ENCODE measurements at regions not wholly inside any gene's neighbourhood (a gene's known extent, or its start where the extent isn't known, plus 50 kb on each side); places are given as distances from the start of the nearest gene placed in this dataset.

DNA sequence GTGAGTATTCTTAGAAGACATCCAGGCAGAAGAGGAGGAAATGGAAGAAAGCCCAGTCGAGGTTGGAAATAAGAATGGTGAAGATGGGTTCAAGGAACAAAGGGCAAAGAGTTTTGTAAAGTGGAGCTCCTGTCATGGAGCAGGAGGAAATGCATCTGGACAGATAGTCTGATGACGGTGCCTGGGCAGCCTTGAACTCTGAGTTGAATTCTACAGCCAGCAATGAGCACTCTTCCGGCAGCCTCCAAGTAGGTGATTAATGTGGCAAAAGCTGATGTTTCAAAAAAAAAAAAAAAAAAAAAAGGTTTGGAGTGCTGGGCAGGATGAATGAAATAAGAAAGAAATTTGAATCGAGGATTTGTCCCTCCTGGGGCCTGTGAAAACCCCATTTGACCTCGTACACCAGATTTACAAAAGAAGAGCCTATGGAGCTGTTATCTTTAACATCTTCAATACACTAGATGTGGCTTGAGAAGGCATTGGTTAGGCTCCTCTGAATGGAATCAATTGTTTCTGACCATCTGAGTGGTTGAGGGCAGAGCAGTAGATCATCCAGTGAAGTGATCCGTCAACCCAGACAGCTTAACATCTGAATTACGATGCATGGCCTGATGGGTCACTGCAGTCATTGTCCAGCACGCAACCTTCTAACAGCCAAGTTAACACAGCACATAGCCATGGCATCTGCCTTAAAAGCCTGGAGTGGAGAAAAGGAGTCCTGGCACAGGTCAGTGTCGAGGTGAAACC is 449.7 kb downstream of the TXNL1 start (continued):
- TF ChIP-seq, protein P1, sequence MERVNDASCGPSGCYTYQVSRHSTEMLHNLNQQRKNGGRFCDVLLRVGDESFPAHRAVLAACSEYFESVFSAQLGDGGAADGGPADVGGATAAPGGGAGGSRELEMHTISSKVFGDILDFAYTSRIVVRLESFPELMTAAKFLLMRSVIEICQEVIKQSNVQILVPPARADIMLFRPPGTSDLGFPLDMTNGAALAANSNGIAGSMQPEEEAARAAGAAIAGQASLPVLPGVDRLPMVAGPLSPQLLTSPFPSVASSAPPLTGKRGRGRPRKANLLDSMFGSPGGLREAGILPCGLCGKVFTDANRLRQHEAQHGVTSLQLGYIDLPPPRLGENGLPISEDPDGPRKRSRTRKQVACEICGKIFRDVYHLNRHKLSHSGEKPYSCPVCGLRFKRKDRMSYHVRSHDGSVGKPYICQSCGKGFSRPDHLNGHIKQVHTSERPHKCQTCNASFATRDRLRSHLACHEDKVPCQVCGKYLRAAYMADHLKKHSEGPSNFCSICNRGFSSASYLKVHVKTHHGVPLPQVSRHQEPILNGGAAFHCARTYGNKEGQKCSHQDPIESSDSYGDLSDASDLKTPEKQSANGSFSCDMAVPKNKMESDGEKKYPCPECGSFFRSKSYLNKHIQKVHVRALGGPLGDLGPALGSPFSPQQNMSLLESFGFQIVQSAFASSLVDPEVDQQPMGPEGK (tag by site-specific recombination; IDR thresholded peaks at IDR 0.05) = no peak

DNA sequence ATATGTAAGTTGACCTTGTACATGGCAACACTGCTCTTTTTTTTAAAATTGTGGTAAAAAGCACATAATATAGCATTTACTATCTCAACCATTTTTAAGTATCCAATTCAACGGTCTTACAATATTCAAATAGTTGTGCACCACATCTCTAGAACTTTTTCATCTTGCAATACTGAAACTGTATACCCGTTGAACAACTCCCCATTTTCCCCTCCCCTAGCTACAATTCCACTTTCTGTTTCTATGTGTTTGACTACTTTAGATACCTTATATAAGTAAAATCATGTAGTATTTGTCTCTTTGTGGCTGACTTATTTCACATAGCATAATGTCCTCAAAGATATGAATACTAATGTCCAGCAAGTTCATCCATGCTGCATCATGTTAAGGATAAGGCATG is 452.1 kb downstream of the TXNL1 start:
- POLR2A ChIA-PET = no interaction called here
- Histone ChIP-seq H3K27ac (ENCODE audit: extremely low read depth, low read depth, low read length) (no peak overlapping the region), H3K4me1 (ENCODE audit: control insufficient read depth, insufficient read depth, low read length) (no peaks in the 10 kb centered on the region), H3K36me3 (ENCODE audit: control insufficient read depth in 2 of 2, insufficient read depth in 1 of 2, low read length in 2 of 2) (no peaks in the 10 kb centered on the region), H3K4me3 (ENCODE audit: low read depth, low read length) (no peak overlapping the region), H3K9me3 (ENCODE audit: control insufficient read depth, insufficient read depth, low read depth, low read length) (no peaks in the 10 kb centered on the region; the same call in 1 of the 2 replicates)
- CTCF ChIA-PET = interaction anchor here (0.5 to 0.6 kb wide), 2 partner anchors 374 to 669 kb away, joined by 3 to 4 read pairs; no protein-coding TSS in a partner anchor
- TF ChIP-seq ZFP69B (tag by site-specific recombination; IDR thresholded peaks at IDR 0.05) = no peak
- TF ChIP-seq, protein P2, sequence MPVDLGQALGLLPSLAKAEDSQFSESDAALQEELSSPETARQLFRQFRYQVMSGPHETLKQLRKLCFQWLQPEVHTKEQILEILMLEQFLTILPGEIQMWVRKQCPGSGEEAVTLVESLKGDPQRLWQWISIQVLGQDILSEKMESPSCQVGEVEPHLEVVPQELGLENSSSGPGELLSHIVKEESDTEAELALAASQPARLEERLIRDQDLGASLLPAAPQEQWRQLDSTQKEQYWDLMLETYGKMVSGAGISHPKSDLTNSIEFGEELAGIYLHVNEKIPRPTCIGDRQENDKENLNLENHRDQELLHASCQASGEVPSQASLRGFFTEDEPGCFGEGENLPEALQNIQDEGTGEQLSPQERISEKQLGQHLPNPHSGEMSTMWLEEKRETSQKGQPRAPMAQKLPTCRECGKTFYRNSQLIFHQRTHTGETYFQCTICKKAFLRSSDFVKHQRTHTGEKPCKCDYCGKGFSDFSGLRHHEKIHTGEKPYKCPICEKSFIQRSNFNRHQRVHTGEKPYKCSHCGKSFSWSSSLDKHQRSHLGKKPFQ (tag by site-specific recombination; IDR thresholded peaks at IDR 0.05) = no peak
- no peak for TF ChIP-seq ZNF521 (tag by site-specific recombination; IDR thresholded peaks at IDR 0.05)
- no peak for TF ChIP-seq RBAK (tag by site-specific recombination; IDR thresholded peaks at IDR 0.05)

DNA sequence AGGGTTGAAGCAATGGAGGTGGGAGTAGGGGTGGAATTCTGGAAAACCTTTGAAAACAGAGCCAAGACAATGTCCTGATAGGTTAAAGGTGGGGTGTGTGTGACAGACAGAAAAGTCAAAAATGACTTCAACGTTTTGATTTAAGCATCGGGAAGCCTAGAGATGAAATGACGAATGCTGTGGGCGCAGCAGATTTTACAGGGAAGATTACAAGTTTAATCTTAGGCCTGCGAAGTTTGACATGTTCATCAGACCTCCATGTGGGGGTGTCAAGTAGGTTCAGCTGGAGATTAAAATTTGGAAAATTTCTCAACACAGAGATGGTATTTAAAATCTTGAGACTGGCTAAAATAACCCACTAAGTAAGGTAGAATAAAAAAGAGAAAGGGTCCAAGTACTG is 453.3 kb downstream of the TXNL1 start:
- CTCF ChIA-PET = no interaction called here
- Histone ChIP-seq H3K4me1 (ENCODE audit: control insufficient read depth, insufficient read depth, low read length) (no peaks in the 10 kb centered on the region), H3K27ac (ENCODE audit: extremely low read depth, low read depth, low read length) (no peak overlapping the region), H3K4me3 (ENCODE audit: low read depth, low read length) (no peak overlapping the region), H3K36me3 (ENCODE audit: control insufficient read depth in 2 of 2, insufficient read depth in 1 of 2, low read length in 2 of 2) (no peaks in the 10 kb centered on the region), H3K9me3 (ENCODE audit: control insufficient read depth, insufficient read depth, low read depth, low read length) (no peaks in the 10 kb centered on the region; the same call in 1 of the 2 replicates)
- POLR2A ChIA-PET = no interaction called here
- TF ChIP-seq, protein P3, sequence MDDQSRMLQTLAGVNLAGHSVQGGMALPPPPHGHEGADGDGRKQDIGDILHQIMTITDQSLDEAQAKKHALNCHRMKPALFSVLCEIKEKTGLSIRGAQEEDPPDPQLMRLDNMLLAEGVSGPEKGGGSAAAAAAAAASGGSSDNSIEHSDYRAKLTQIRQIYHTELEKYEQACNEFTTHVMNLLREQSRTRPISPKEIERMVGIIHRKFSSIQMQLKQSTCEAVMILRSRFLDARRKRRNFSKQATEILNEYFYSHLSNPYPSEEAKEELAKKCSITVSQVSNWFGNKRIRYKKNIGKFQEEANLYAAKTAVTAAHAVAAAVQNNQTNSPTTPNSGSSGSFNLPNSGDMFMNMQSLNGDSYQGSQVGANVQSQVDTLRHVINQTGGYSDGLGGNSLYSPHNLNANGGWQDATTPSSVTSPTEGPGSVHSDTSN (CRISPR knock-in tag; IDR thresholded peaks at IDR 0.05) = no peak
- no peak for TF ChIP-seq ZNF174 (tag by site-specific recombination; IDR thresholded peaks at IDR 0.05)
- TF ChIP-seq, protein P4, sequence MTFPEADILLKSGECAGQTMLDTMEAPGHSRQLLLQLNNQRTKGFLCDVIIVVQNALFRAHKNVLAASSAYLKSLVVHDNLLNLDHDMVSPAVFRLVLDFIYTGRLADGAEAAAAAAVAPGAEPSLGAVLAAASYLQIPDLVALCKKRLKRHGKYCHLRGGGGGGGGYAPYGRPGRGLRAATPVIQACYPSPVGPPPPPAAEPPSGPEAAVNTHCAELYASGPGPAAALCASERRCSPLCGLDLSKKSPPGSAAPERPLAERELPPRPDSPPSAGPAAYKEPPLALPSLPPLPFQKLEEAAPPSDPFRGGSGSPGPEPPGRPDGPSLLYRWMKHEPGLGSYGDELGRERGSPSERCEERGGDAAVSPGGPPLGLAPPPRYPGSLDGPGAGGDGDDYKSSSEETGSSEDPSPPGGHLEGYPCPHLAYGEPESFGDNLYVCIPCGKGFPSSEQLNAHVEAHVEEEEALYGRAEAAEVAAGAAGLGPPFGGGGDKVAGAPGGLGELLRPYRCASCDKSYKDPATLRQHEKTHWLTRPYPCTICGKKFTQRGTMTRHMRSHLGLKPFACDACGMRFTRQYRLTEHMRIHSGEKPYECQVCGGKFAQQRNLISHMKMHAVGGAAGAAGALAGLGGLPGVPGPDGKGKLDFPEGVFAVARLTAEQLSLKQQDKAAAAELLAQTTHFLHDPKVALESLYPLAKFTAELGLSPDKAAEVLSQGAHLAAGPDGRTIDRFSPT (tag by site-specific recombination; IDR thresholded peaks at IDR 0.05) = no peak
- TF ChIP-seq OSR2 (tag by site-specific recombination; IDR thresholded peaks at IDR 0.05) = no peak
- no peak for TF ChIP-seq ZNF560 (tag by site-specific recombination; IDR thresholded peaks at IDR 0.05; ENCODE audit: borderline replicate concordance)
- TF ChIP-seq, protein P5, sequence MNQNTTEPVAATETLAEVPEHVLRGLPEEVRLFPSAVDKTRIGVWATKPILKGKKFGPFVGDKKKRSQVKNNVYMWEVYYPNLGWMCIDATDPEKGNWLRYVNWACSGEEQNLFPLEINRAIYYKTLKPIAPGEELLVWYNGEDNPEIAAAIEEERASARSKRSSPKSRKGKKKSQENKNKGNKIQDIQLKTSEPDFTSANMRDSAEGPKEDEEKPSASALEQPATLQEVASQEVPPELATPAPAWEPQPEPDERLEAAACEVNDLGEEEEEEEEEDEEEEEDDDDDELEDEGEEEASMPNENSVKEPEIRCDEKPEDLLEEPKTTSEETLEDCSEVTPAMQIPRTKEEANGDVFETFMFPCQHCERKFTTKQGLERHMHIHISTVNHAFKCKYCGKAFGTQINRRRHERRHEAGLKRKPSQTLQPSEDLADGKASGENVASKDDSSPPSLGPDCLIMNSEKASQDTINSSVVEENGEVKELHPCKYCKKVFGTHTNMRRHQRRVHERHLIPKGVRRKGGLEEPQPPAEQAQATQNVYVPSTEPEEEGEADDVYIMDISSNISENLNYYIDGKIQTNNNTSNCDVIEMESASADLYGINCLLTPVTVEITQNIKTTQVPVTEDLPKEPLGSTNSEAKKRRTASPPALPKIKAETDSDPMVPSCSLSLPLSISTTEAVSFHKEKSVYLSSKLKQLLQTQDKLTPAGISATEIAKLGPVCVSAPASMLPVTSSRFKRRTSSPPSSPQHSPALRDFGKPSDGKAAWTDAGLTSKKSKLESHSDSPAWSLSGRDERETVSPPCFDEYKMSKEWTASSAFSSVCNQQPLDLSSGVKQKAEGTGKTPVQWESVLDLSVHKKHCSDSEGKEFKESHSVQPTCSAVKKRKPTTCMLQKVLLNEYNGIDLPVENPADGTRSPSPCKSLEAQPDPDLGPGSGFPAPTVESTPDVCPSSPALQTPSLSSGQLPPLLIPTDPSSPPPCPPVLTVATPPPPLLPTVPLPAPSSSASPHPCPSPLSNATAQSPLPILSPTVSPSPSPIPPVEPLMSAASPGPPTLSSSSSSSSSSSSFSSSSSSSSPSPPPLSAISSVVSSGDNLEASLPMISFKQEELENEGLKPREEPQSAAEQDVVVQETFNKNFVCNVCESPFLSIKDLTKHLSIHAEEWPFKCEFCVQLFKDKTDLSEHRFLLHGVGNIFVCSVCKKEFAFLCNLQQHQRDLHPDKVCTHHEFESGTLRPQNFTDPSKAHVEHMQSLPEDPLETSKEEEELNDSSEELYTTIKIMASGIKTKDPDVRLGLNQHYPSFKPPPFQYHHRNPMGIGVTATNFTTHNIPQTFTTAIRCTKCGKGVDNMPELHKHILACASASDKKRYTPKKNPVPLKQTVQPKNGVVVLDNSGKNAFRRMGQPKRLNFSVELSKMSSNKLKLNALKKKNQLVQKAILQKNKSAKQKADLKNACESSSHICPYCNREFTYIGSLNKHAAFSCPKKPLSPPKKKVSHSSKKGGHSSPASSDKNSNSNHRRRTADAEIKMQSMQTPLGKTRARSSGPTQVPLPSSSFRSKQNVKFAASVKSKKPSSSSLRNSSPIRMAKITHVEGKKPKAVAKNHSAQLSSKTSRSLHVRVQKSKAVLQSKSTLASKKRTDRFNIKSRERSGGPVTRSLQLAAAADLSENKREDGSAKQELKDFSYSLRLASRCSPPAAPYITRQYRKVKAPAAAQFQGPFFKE (tag by site-specific recombination; IDR thresholded peaks at IDR 0.05; ENCODE audit: borderline replicate concordance) = no peak
- no peak for TF ChIP-seq ZNF747 (tag by site-specific recombination; IDR thresholded peaks at IDR 0.05)
- no peak for TF ChIP-seq BCL11A (tag by site-specific recombination; IDR thresholded peaks at IDR 0.05; ENCODE audit: low read depth)
- TF ChIP-seq ZNF184 (tag by site-specific recombination; IDR thresholded peaks at IDR 0.05) = no peak
- TF ChIP-seq, protein P6, sequence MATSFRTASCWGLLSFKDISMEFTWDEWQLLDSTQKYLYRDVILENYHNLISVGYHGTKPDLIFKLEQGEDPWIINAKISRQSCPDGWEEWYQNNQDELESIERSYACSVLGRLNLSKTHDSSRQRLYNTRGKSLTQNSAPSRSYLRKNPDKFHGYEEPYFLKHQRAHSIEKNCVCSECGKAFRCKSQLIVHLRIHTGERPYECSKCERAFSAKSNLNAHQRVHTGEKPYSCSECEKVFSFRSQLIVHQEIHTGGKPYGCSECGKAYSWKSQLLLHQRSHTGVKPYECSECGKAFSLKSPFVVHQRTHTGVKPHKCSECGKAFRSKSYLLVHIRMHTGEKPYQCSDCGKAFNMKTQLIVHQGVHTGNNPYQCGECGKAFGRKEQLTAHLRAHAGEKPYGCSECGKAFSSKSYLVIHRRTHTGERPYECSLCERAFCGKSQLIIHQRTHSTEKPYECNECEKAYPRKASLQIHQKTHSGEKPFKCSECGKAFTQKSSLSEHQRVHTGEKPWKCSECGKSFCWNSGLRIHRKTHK (tag by site-specific recombination; IDR thresholded peaks at IDR 0.05) = no peak
